Chondrocyte (in vitro differentiated cells): ENCODE measurements at regions not wholly inside any gene's neighbourhood (a gene's known extent, or its start where the extent isn't known, plus 50 kb on each side); places are given as distances from the start of the nearest gene placed in this dataset.

Source experiments
- DNase-seq: peaks from one replicate; pipeline ENCODE4 v3.0.0; 2021; ENCODE audit warnings: mixed read lengths, low spot score
- H3K27ac Mint-ChIP-seq: one replicate; pipeline ENCODE4 v1.8.0; 2021; ENCODE audit warnings: mild to moderate bottlenecking, moderate library complexity, mixed read lengths; ENCODE audit not compliant: unreplicated experiment
- H3K27me3 Mint-ChIP-seq: 2 replicates; pipeline ENCODE4 v1.8.0; 2021; ENCODE audit warnings: low read depth, mixed read lengths
- H3K36me3 Mint-ChIP-seq: 2 replicates; pipeline ENCODE4 v1.8.0; 2021; ENCODE audit warnings: low read depth, mixed read lengths
- H3K4me1 Mint-ChIP-seq: 2 replicates; pipeline ENCODE4 v1.8.0; 2021; ENCODE audit warnings: low read depth, mild to moderate bottlenecking, mixed read lengths
- H3K4me3 Mint-ChIP-seq: one replicate; pipeline ENCODE4 v1.8.0; 2021; ENCODE audit warnings: mild to moderate bottlenecking, moderate library complexity, mixed read lengths; ENCODE audit not compliant: unreplicated experiment
- H3K9me3 Mint-ChIP-seq: 2 replicates; pipeline ENCODE4 v1.8.0; 2021; ENCODE audit warnings: low read depth, mixed read lengths
- CTCF ChIP-seq: fragments of 200-600 bp; sonication (generic); IDR thresholded peaks from 2 replicates; pipeline ENCODE4 v1.5.0; 2021; ENCODE audit warnings: antibody characterized with exemption, mild to moderate bottlenecking, moderate library complexity

GRCh38 chr16:85979605-85980004, 80.6 kb downstream of the IRF8 start:
- peaks cover 70% of the 10 kb centered on the region for H3K27me3 Mint-ChIP-seq

GRCh38 chr16:85980686-85981085, 81.7 kb downstream of the IRF8 start:
- H3K27ac Mint-ChIP-seq: no peak overlapping the region
- no peaks in the 10 kb centered on the region for H3K36me3 Mint-ChIP-seq
- DNase-seq: no peak
- H3K4me3 Mint-ChIP-seq: no peak overlapping the region
- peaks cover 73% of the 10 kb centered on the region for H3K27me3 Mint-ChIP-seq
- TF ChIP-seq CTCF: no peak
- H3K9me3 Mint-ChIP-seq: no peaks in the 10 kb centered on the region
- H3K4me1 Mint-ChIP-seq: no peaks in the 10 kb centered on the region

More at GRCh38 chr16:85979605-85980004, 80.6 kb downstream of the IRF8 start:
- no peaks in the 10 kb centered on the region for H3K36me3 Mint-ChIP-seq
- no peaks in the 10 kb centered on the region for H3K9me3 Mint-ChIP-seq
- TF ChIP-seq CTCF: no peak
- no peak overlapping the region for H3K4me3 Mint-ChIP-seq
- H3K4me1 Mint-ChIP-seq: no peaks in the 10 kb centered on the region
- no peak overlapping the region for H3K27ac Mint-ChIP-seq
- no peak for DNase-seq

GRCh38 chr16:85981826-85982562, 83.0 kb downstream of the IRF8 start:
- H3K27ac Mint-ChIP-seq: no peak overlapping the region
- no peaks in the 10 kb centered on the region for H3K4me1 Mint-ChIP-seq
- no peak overlapping the region for H3K4me3 Mint-ChIP-seq
- DNase-seq: no peak
- no peak for TF ChIP-seq CTCF
- peaks cover 75% of the 10 kb centered on the region for H3K27me3 Mint-ChIP-seq
- no peaks in the 10 kb centered on the region for H3K36me3 Mint-ChIP-seq
- H3K9me3 Mint-ChIP-seq: no peaks in the 10 kb centered on the region

- no peaks in the 10 kb centered on the region for H3K9me3 Mint-ChIP-seq
- no peaks in the 10 kb centered on the region for H3K36me3 Mint-ChIP-seq
- no peak for DNase-seq
- no peak overlapping the region for H3K27ac Mint-ChIP-seq
- TF ChIP-seq CTCF: no peak
- no peaks in the 10 kb centered on the region for H3K4me1 Mint-ChIP-seq
- H3K27me3 Mint-ChIP-seq: peaks cover 73% of the 10 kb centered on the region
- no peak overlapping the region for H3K4me3 Mint-ChIP-seq
These were observed 83.6 kb downstream of the IRF8 start for GRCh38 chr16:85982563-85982939.

GRCh38 chr16:85983064-85983463, 84.1 kb downstream of the IRF8 start:
- no peaks in the 10 kb centered on the region for H3K4me1 Mint-ChIP-seq
- H3K4me3 Mint-ChIP-seq: no peak overlapping the region
- no peak for TF ChIP-seq CTCF
- H3K27me3 Mint-ChIP-seq: peaks cover 72% of the 10 kb centered on the region
- H3K36me3 Mint-ChIP-seq: no peaks in the 10 kb centered on the region
- H3K9me3 Mint-ChIP-seq: no peaks in the 10 kb centered on the region
- DNase-seq: no peak
- H3K27ac Mint-ChIP-seq: no peak overlapping the region
